Inferior parietal cortex (tissue), 1 donor: ENCODE measurements at regions not wholly inside any gene's neighbourhood (a gene's known extent, or its start where the extent isn't known, plus 50 kb on each side); places are given as distances from the start of the nearest gene placed in this dataset.
"Not testable (repeated sequence)": the region's sequence is repeated elsewhere in the genome, so short reads cannot be mapped to it uniquely, and the experiment has no call there.

ENCODE experiments used
- DNase-seq: peaks from one replicate; pipeline ENCODE4 v3.0.0-alpha.2; 2016; ENCODE audit errors: extremely low spot score

GRCh38 chrX:2572740-2573139, 72.0 kb upstream of the DHRSX start:
- DNase-seq = no peak

GRCh38 chrX:2568125-2568524, 67.3 kb upstream of the DHRSX start:
- DNase-seq = no peak

- no peak for DNase-seq
Observed at GRCh38 chrX:2566055-2566454, 65.3 kb upstream of the DHRSX start.

- DNase-seq = no peak
Observed at GRCh38 chrX:2561456-2561855, 60.7 kb upstream of the DHRSX start.

- DNase-seq = no peak
Observed at GRCh38 chrX:2559124-2559523, 58.3 kb upstream of the DHRSX start.

GRCh38 chrX:2554891-2555290, 54.1 kb upstream of the DHRSX start:
- DNase-seq = no peak

GRCh38 chrX:2554066-2554465, 53.3 kb upstream of the DHRSX start:
- not testable (repeated sequence) for DNase-seq

- no peak for DNase-seq
Observed at GRCh38 chrX:2552621-2553201, 51.9 kb upstream of the DHRSX start.

GRCh38 chrX:2550328-2551020, 49.7 kb upstream of the DHRSX start:
- no peak for DNase-seq
